Stimulated activated naive CD8-positive, alpha-beta T cell treated with anti-CD3 and anti-CD28 coated beads, Interleukin-15, Interleukin-2, amounts not matched to agents 100 ng/mL and 50 ng/mL, for 24 hours (primary cell): ENCODE measurements at regions not wholly inside any gene's neighbourhood (a gene's known extent, or its start where the extent isn't known, plus 50 kb on each side); places are given as distances from the start of the nearest gene placed in this dataset.

Experiments
- H3K27ac Mint-ChIP-seq: one replicate; pipeline ENCODE4 v1.8.0; 2021; ENCODE audit warnings: mild to moderate bottlenecking, mixed read lengths
- H3K27me3 Mint-ChIP-seq: one replicate; pipeline ENCODE4 v1.8.0; 2021; ENCODE audit warnings: mixed read lengths
- H3K36me3 Mint-ChIP-seq: one replicate; pipeline ENCODE4 v1.8.0; 2021; ENCODE audit warnings: low read depth, mixed read lengths
- H3K4me1 Mint-ChIP-seq: one replicate; pipeline ENCODE4 v1.8.0; 2021; ENCODE audit warnings: low read depth, mixed read lengths
- H3K4me3 Mint-ChIP-seq: one replicate; pipeline ENCODE4 v1.8.0; 2021; ENCODE audit warnings: mild to moderate bottlenecking, mixed read lengths
- H3K9me3 Mint-ChIP-seq: one replicate; pipeline ENCODE4 v1.8.0; 2021; ENCODE audit warnings: mixed read lengths

DNA sequence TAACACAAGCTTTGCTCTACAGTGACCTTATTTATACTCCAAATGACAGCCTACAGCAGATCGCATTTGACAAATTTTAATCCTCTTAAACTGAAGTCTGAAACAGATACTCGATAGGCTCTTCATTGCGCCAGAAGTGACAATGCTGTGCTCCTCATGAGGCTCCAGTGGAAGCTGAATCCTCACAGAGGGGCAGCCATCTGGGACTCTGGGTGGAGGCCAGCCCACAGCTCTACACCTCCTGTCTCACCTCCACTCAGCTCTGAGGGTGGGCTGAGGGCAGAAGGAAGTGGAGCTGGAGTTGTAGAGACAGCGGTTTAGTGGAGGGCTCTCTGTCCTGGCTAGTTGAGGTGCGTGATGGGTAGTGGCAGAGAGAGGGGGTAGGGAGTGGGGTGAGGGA is 283.3 kb upstream of the ANKRD55 start:
- no peaks in the 10 kb centered on the region for H3K27me3 Mint-ChIP-seq
- H3K4me3 Mint-ChIP-seq: no peak overlapping the region
- peaks cover 24% of the 10 kb centered on the region for H3K4me1 Mint-ChIP-seq
- H3K36me3 Mint-ChIP-seq: no peaks in the 10 kb centered on the region
- H3K9me3 Mint-ChIP-seq: no peaks in the 10 kb centered on the region
- no peak overlapping the region for H3K27ac Mint-ChIP-seq

- Mint-ChIP-seq H3K27ac (no peak overlapping the region), H3K4me3 (no peak overlapping the region), H3K4me1 (peaks cover 24% of the 10 kb centered on the region), H3K36me3 (no peaks in the 10 kb centered on the region), H3K27me3 (no peaks in the 10 kb centered on the region), H3K9me3 (no peaks in the 10 kb centered on the region)
Measured at GRCh38 chr5:56516035-56516434, 282.9 kb upstream of the ANKRD55 start.

GRCh38 chr5:56515011-56515410 is 281.9 kb upstream of the ANKRD55 start:
- no peak overlapping the region for H3K27ac Mint-ChIP-seq
- no peak overlapping the region for H3K4me3 Mint-ChIP-seq
- no peaks in the 10 kb centered on the region for H3K27me3 Mint-ChIP-seq
- H3K9me3 Mint-ChIP-seq: no peaks in the 10 kb centered on the region
- no peaks in the 10 kb centered on the region for H3K36me3 Mint-ChIP-seq
- peaks cover 24% of the 10 kb centered on the region for H3K4me1 Mint-ChIP-seq

- Mint-ChIP-seq H3K27ac (no peak overlapping the region), H3K4me3 (no peak overlapping the region), H3K27me3 (no peaks in the 10 kb centered on the region), H3K4me1 (peaks cover 24% of the 10 kb centered on the region), H3K36me3 (no peaks in the 10 kb centered on the region), H3K9me3 (no peaks in the 10 kb centered on the region)
Measured at GRCh38 chr5:56514245-56514644, 281.1 kb upstream of the ANKRD55 start.

DNA sequence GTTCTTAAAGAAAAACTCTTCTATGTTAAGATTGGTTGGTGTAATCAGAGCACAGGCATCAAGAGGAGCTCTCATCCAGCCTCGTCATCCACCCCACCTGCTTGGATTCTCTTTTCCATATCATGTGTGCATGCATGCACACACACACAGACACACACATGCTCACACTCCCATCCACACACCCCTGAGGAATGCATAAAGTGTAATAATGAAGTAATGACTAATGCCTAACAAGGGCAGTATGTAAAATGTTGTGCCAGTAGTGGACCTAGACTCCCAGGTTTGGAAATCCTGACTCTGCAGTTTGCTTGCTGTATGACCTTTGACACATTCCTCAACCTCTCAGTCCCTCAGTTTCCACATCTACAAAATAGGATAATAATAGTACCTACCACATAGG is 280.0 kb upstream of the ANKRD55 start:
- Mint-ChIP-seq H3K9me3 (no peaks in the 10 kb centered on the region), H3K4me3 (no peak overlapping the region), H3K27ac (no peak overlapping the region), H3K27me3 (no peaks in the 10 kb centered on the region), H3K4me1 (peaks cover 24% of the 10 kb centered on the region), H3K36me3 (no peaks in the 10 kb centered on the region)

DNA sequence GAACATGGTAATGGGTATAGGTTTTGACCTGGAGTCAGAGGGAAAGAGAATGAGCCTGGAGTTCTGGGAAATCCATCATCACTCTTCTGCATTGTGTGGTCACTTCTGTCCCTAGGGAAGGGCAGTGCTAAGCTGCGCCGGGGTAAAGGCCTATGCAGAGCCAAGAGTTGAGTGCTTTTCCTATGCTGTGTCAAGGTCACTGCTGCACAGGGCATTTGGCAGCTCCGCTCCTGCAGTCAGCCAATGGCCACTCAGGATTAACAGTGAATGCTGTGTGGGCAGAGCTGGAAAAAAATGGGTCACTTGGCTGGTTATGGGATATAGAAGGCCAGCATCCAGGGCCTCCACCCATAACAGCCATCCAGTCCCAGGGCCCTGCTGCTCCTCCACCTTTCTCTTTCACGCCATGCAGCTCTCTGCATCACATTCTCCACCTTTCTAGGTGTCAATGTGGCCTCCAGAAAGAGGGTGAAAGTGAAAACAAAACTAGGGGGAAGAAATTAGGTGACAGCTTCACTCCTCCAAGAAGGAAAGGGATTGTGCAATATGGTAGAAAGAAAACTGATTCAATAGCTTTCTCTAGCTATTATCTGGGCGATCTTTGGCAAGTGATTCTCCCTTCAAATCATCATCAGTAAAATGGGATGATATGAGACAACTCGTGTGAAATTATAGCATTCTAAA is 279.3 kb upstream of the ANKRD55 start:
- no peaks in the 10 kb centered on the region for H3K36me3 Mint-ChIP-seq

GRCh38 chr5:56511326-56511841 is 278.3 kb upstream of the ANKRD55 start:
- peaks cover 9% of the 10 kb centered on the region for H3K4me1 Mint-ChIP-seq
- no peaks in the 10 kb centered on the region for H3K9me3 Mint-ChIP-seq
- H3K27me3 Mint-ChIP-seq: no peaks in the 10 kb centered on the region
- H3K36me3 Mint-ChIP-seq: no peaks in the 10 kb centered on the region
- H3K27ac Mint-ChIP-seq: no peak overlapping the region
- no peak overlapping the region for H3K4me3 Mint-ChIP-seq

More for the DNA sequence above, 279.3 kb upstream of the ANKRD55 start:
- peaks cover 18% of the 10 kb centered on the region for H3K4me1 Mint-ChIP-seq
- H3K27me3 Mint-ChIP-seq: no peaks in the 10 kb centered on the region
- H3K4me3 Mint-ChIP-seq: no peak overlapping the region
- no peak overlapping the region for H3K27ac Mint-ChIP-seq
- H3K9me3 Mint-ChIP-seq: no peaks in the 10 kb centered on the region

- H3K27me3 Mint-ChIP-seq: no peaks in the 10 kb centered on the region
- H3K27ac Mint-ChIP-seq: no peak overlapping the region
- no peaks in the 10 kb centered on the region for H3K36me3 Mint-ChIP-seq
- no peak overlapping the region for H3K4me3 Mint-ChIP-seq
- H3K9me3 Mint-ChIP-seq: peaks cover 4% of the 10 kb centered on the region
- H3K4me1 Mint-ChIP-seq: peaks cover 8% of the 10 kb centered on the region
Measured at GRCh38 chr5:56508249-56508648, 275.1 kb upstream of the ANKRD55 start.

- Mint-ChIP-seq H3K4me3 (no peak overlapping the region), H3K27ac (no peak overlapping the region), H3K27me3 (no peaks in the 10 kb centered on the region), H3K9me3 (peaks cover 4% of the 10 kb centered on the region), H3K36me3 (no peaks in the 10 kb centered on the region), H3K4me1 (peaks cover under 1% of the 10 kb centered on the region)
Measured at GRCh38 chr5:56507351-56507930, 274.3 kb upstream of the ANKRD55 start.

- Mint-ChIP-seq H3K9me3 (peaks cover 4% of the 10 kb centered on the region), H3K4me1 (peaks cover 9% of the 10 kb centered on the region), H3K4me3 (no peak overlapping the region), H3K36me3 (no peaks in the 10 kb centered on the region), H3K27ac (no peak overlapping the region), H3K27me3 (no peaks in the 10 kb centered on the region)
Measured at GRCh38 chr5:56506211-56506965, 273.3 kb upstream of the ANKRD55 start.

GRCh38 chr5:56503929-56504328 is 270.8 kb upstream of the ANKRD55 start:
- Mint-ChIP-seq H3K9me3 (peaks cover 4% of the 10 kb centered on the region), H3K27me3 (no peaks in the 10 kb centered on the region), H3K4me1 (peaks cover 9% of the 10 kb centered on the region), H3K27ac (no peak overlapping the region), H3K36me3 (no peaks in the 10 kb centered on the region), H3K4me3 (no peak overlapping the region)

DNA sequence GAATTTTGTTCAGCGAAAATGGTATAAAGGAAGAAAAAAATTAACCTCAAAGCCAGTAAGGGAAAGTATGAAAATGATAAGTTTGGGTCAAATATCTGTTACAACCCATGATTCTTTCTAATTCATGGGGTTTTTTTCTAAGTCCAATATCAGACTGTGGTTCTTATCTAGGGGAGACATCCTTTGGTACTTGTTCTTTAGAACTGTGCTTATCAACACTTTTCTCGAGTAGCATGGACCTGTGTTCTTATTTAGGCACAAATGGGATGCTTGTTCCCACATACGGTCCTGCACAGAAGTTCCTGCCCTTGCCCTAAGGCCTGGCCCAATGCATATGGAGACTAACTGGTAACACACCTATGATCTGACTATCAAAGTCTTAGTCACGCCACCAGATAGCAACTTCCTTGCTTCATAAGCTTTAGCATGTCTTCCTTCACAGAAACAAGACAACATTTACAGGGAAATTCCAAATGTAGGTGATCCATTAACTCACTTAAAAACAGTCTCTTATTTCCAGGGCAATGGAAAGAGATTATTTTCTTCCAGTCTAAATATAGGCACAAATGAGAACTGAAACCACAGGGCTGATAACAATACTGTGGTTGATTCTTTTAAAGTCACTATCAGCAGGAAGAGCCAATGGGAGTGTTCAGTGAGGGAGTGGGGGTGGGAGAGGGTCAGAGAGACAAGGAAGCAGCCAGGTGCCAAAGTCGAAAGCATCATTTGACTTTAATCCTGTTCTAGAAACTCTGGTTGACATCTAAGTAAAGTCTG is 268.8 kb upstream of the ANKRD55 start:
- Mint-ChIP-seq H3K27ac (peak overlapping the region; percentile 61), H3K4me3 (no peak overlapping the region), H3K9me3 (peaks cover 4% of the 10 kb centered on the region), H3K4me1 (peaks cover 9% of the 10 kb centered on the region), H3K36me3 (no peaks in the 10 kb centered on the region), H3K27me3 (no peaks in the 10 kb centered on the region)

DNA sequence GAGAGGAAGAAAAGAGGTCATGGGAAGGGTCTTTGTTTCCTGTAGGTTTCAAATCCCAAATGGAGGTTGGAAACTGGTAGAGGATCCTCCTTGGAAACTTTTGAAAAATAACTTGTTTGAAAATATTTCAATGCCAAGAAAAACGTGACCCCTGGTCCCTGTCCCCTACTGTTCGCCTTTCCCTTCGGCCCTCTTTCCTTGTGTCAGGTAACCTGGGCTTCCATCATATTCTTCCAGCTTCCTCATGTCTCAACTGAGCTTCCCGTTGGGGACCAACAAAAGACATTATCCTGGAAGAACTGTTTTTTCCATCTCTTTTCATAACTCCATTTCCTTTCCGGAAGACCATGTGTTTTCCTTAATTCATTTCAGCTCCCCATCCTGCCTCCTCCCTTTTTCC is 266.8 kb upstream of the ANKRD55 start:
- peaks cover 14% of the 10 kb centered on the region for H3K4me1 Mint-ChIP-seq
- H3K27ac Mint-ChIP-seq: no peak overlapping the region
- H3K4me3 Mint-ChIP-seq: no peak overlapping the region
- peaks cover 4% of the 10 kb centered on the region for H3K9me3 Mint-ChIP-seq
- H3K27me3 Mint-ChIP-seq: no peaks in the 10 kb centered on the region
- H3K36me3 Mint-ChIP-seq: no peaks in the 10 kb centered on the region

DNA sequence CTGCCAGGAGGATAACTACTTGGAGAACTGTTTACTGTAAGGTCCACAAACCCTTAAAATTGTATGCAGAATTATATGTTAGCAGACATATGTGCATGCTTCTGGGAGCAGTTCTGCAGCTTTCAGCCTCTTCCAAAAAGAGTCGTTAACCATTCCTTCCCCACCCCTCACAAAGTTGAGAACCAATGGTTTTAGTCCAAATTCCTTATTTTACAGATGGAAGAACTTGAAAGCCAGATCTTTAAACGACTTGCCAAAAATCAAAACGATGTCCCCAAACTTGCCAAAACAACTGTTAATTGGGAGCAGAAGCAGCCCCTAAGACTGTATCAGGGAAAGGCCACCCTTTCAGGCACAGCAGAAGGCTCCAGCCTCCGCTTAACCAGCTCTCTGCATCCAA is 266.4 kb upstream of the ANKRD55 start:
- Mint-ChIP-seq H3K27ac (no peak overlapping the region), H3K9me3 (peaks cover under 1% of the 10 kb centered on the region), H3K36me3 (no peaks in the 10 kb centered on the region), H3K4me3 (no peak overlapping the region), H3K27me3 (no peaks in the 10 kb centered on the region), H3K4me1 (peaks cover 15% of the 10 kb centered on the region)
